GM18951 (cell line): ENCODE measurements at regions not wholly inside any gene's neighbourhood (a gene's known extent, or its start where the extent isn't known, plus 50 kb on each side); places are given as distances from the start of the nearest gene placed in this dataset.

ENCODE experiments used
- POLR2A ChIP-seq: IDR thresholded peaks from 4 replicates; pipeline ENCODE4 v1.6.1; 2011; ENCODE audit warnings: mild to moderate bottlenecking; ENCODE audit not compliant: insufficient read length, insufficient read depth; ENCODE audit errors: extremely low read depth
- in situ Hi-C: fragments of 300-500 bp; cut with MboI; formaldehyde crosslinking; loops from one replicate; pipeline ENCODE4 v1.12.0; 2022; ENCODE audit warnings: low sequenced_read_pairs, mixed read lengths, inconsistent platforms; ENCODE audit not compliant: unreplicated experiment

- TF ChIP-seq POLR2A: no peak
- in situ Hi-C loops: no loop called here
Observed at GRCh38 chr6:167653561-167653960, 173.2 kb upstream of the AFDN start.

GRCh38 chr6:167654389-167654788, 172.3 kb upstream of the AFDN start:
- TF ChIP-seq POLR2A: no peak
- in situ Hi-C loops: no loop called here

- in situ Hi-C loops: no loop called here
- no peak for TF ChIP-seq POLR2A
Observed at GRCh38 chr6:167655174-167655821, 171.4 kb upstream of the AFDN start.

GRCh38 chr6:167658106-167658505, 168.6 kb upstream of the AFDN start:
- in situ Hi-C loops: no loop called here
- no peak for TF ChIP-seq POLR2A

- no peak for TF ChIP-seq POLR2A
- in situ Hi-C loops: no loop called here
Observed at GRCh38 chr6:167659046-167659445, 167.7 kb upstream of the AFDN start.

- TF ChIP-seq POLR2A: no peak
- in situ Hi-C loops: no loop called here
Observed at GRCh38 chr6:167660424-167660823, 166.3 kb upstream of the AFDN start.

GRCh38 chr6:167660944-167661551, 165.7 kb upstream of the AFDN start:
- TF ChIP-seq POLR2A: no peak

GRCh38 chr6:167661552-167662044, 165.1 kb upstream of the AFDN start:
- in situ Hi-C loops: no loop called here
- TF ChIP-seq POLR2A: no peak

More at GRCh38 chr6:167660944-167661551, 165.7 kb upstream of the AFDN start:
- in situ Hi-C loops: no loop called here

- no peak for TF ChIP-seq POLR2A
- in situ Hi-C loops: no loop called here
Observed at GRCh38 chr6:167662075-167662880, 164.4 kb upstream of the AFDN start.

- no peak for TF ChIP-seq POLR2A
- in situ Hi-C loops: no loop called here
Observed at GRCh38 chr6:167662881-167663205, 163.9 kb upstream of the AFDN start.

GRCh38 chr6:167663316-167663715, 163.4 kb upstream of the AFDN start:
- no peak for TF ChIP-seq POLR2A
- in situ Hi-C loops: no loop called here

- in situ Hi-C loops: no loop called here
- TF ChIP-seq POLR2A: no peak
Observed at GRCh38 chr6:167663784-167664443, 162.8 kb upstream of the AFDN start.
